ENCODE measurements at regions not wholly inside any gene's neighbourhood (a gene's known extent, or its start where the extent isn't known, plus 50 kb on each side); places are given as distances from the start of the nearest gene placed in this dataset.

- TF ChIP-seq CTCF (conservative IDR thresholded peaks at IDR 0.05) (no peak), EZH2 (IDR thresholded peaks at IDR 0.05; ENCODE audit: low read depth) (no peak)
Observed at GRCh38 chr6:90414352-90414751, 117.7 kb upstream of the BACH2 start.

Measured in PC-9 (cell line).